GM12878 (cell line): ENCODE measurements at regions not wholly inside any gene's neighbourhood (a gene's known extent, or its start where the extent isn't known, plus 50 kb on each side); places are given as distances from the start of the nearest gene placed in this dataset.

Experiments used
- ATAC-seq: fragments of 200-7000 bp; cut with Tn5 transposase; 3 replicates; pipeline ENCODE4 v1.9.1; 2020; ENCODE audit warnings: mild to moderate bottlenecking, moderate library complexity
- BruUV-seq: library from RNA; stranded (reverse); fragments of 400-500 nt; replicated peaks from 2 replicates; lab custom pipeline; 2021; lab: Mats Ljungman, UMichigan
- CTCF ChIA-PET: fragments of 300-600 bp; sonication (Branson Sonifier 250); formaldehyde crosslinking; extraction: SDS; loops from one replicate; lab custom pipeline; 2021; ENCODE audit warnings: inconsistent platforms; lab: Yijun Ruan, JAX
- POLR2A ChIA-PET: fragments of 350-600 bp; formaldehyde crosslinking; extraction: SDS; loops from one replicate; lab custom pipeline; 2021; ENCODE audit warnings: inconsistent platforms; lab: Charles Lee
- RAD21 ChIA-PET: fragments of 300-600 bp; sonication (Branson Sonifier 250); formaldehyde crosslinking; loops from one replicate; lab custom pipeline; 2023; ENCODE audit warnings: antibody characterized with exemption; ENCODE audit not compliant: unreplicated experiment; lab: Charles Lee
- SMC1A ChIA-PET: fragments of 300-600 bp; sonication (Branson Sonifier 250); formaldehyde crosslinking; loops from one replicate; lab custom pipeline; 2023; ENCODE audit not compliant: unreplicated experiment, uncharacterized antibody; lab: Charles Lee
- DNase-seq: peaks from one replicate; pipeline ENCODE4 v3.0.0-alpha.2; 2011; ENCODE audit warnings: low read depth, low spot score
- FAIRE-seq: peaks from 3 replicates; lab custom pipeline; 2011; peaks lifted over from hg19 to GRCh38; lab: Jason Lieb, UNC
- H2AFZ ChIP-seq: 2 replicates; pipeline ENCODE4 v1.6.0; 2011; ENCODE audit warnings: low read depth, low read length, control low read depth; ENCODE audit not compliant: control insufficient read depth
- H3K27ac ChIP-seq: 2 replicates; pipeline ENCODE4 v1.5.1; 2011; ENCODE audit warnings: control low read depth; ENCODE audit not compliant: control insufficient read depth, insufficient read depth
- H3K27me3 ChIP-seq, 2 experiments: replicated peaks in 1 of 2; 2 replicates each; pipeline versions ENCODE4 v1.6.0 to v1.6.1; 2011; ENCODE audit warnings: low read length in 1 of 2; ENCODE audit not compliant: control insufficient read depth in 2 of 2, insufficient read depth in 2 of 2
- H3K36me3 ChIP-seq, 2 experiments: 2 replicates each; pipeline ENCODE4 v1.5.1; 2011; ENCODE audit warnings: low read length in 1 of 2; ENCODE audit not compliant: control insufficient read depth in 2 of 2, insufficient read depth in 2 of 2
- H3K4me1 ChIP-seq: 2 replicates; pipeline ENCODE4 v1.6.1; 2011; ENCODE audit warnings: mild to moderate bottlenecking, low read length, moderate library complexity, mixed read lengths; ENCODE audit not compliant: control insufficient read depth, insufficient read depth
- H3K4me2 ChIP-seq: 2 replicates; pipeline ENCODE4 v1.6.0; 2011; ENCODE audit warnings: control low read depth; ENCODE audit not compliant: control insufficient read depth, insufficient read depth
- H3K4me3 ChIP-seq: fragments of 200-600 bp; sonication (generic); 2 replicates; pipeline ENCODE4 v1.5.1; 2016
- H3K79me2 ChIP-seq: 2 replicates; pipeline ENCODE4 v1.6.0; 2011; ENCODE audit warnings: low read length; ENCODE audit not compliant: control insufficient read depth, insufficient read depth
- H3K9ac ChIP-seq: 2 replicates; pipeline ENCODE4 v1.8.0; 2011; ENCODE audit warnings: low read length, control low read depth, mixed read lengths; ENCODE audit not compliant: control insufficient read depth, insufficient read depth
- H3K9me3 ChIP-seq: replicated peaks from 3 replicates; pipeline ENCODE4 v1.5.1; 2011; ENCODE audit warnings: mild to moderate bottlenecking, low read length; ENCODE audit not compliant: control insufficient read depth, insufficient read depth
- H4K20me1 ChIP-seq: 2 replicates; pipeline ENCODE4 v1.6.0; 2011; ENCODE audit not compliant: control insufficient read depth, insufficient read depth
- ATF7 ChIP-seq: fragments of 450-650 bp; IDR thresholded peaks from 2 replicates; pipeline ENCODE4 v1.6.1; 2016; ENCODE audit warnings: low read depth, mild to moderate bottlenecking
- CBX3 ChIP-seq: fragments of 200-600 bp; sonication (generic); IDR thresholded peaks from 2 replicates; pipeline ENCODE4 v1.6.1; 2016; ENCODE audit warnings: low read depth, borderline replicate concordance
- CHD1 ChIP-seq: IDR thresholded peaks from 2 replicates; pipeline ENCODE4 v1.6.1; 2012; ENCODE audit warnings: low read depth, low read length, improper control_type of control experiment
- FOXK2 ChIP-seq: fragments of 450-650 bp; IDR thresholded peaks from 2 replicates; pipeline ENCODE4 v1.6.1; 2017; ENCODE audit warnings: mild to moderate bottlenecking, moderate library complexity
- GATAD2B ChIP-seq: fragments of 450-650 bp; conservative IDR thresholded peaks from 2 replicates; pipeline ENCODE4 v1.6.1; 2017; ENCODE audit warnings: low read depth, mild to moderate bottlenecking, moderate library complexity
- IKZF1 ChIP-seq: fragments of 450-650 bp; conservative IDR thresholded peaks from 2 replicates; pipeline ENCODE4 v1.6.1; 2017; ENCODE audit warnings: antibody characterized with exemption, mild to moderate bottlenecking
- KAT2A ChIP-seq: conservative IDR thresholded peaks from 2 replicates; pipeline ENCODE4 v1.6.1; 2011; ENCODE audit warnings: low read depth, low read length; ENCODE audit not compliant: control insufficient read depth
- NFIC ChIP-seq: IDR thresholded peaks from 2 replicates; pipeline ENCODE4 v1.6.1; 2012; ENCODE audit warnings: low read depth, mild to moderate bottlenecking, inconsistent platforms, low read length, moderate library complexity
- NFYB ChIP-seq: IDR thresholded peaks from 2 replicates; pipeline ENCODE4 v1.6.1; 2011; ENCODE audit warnings: low read depth, mild to moderate bottlenecking, low read length, improper control_type of control experiment, moderate library complexity; ENCODE audit not compliant: insufficient read depth
- POLR2AphosphoS2 ChIP-seq: IDR thresholded peaks from 2 replicates; pipeline ENCODE4 v1.6.1; 2011; ENCODE audit warnings: low read depth, mild to moderate bottlenecking, low read length, improper control_type of control experiment, moderate library complexity
- POU2F2 ChIP-seq: IDR thresholded peaks from 3 replicates; pipeline ENCODE4 v1.6.1; 2011; ENCODE audit warnings: low read depth, mild to moderate bottlenecking, low read length, borderline replicate concordance
- RAD21 ChIP-seq: IDR thresholded peaks from 2 replicates; pipeline ENCODE4 v1.6.1; 2011; ENCODE audit warnings: mild to moderate bottlenecking, low read depth, low read length, moderate library complexity; ENCODE audit not compliant: insufficient read depth
- SMC3 ChIP-seq: IDR thresholded peaks from 2 replicates; pipeline ENCODE4 v1.6.1; 2011; ENCODE audit warnings: low read length, improper control_type of control experiment, borderline replicate concordance
- WGBS: methylation state at CpG from one replicate; pipeline ENCODE4 v1.1.6; 2016; ENCODE audit warnings: low lambda C conversion rate; ENCODE audit not compliant: insufficient replicate concordance, insufficient coverage; ENCODE audit errors: missing lambda C conversion rate; 5-methylcytosine and 5-hydroxymethylcytosine counted together
- in situ Hi-C: fragments of 300-500 bp; cut with MboI; formaldehyde crosslinking; loops from 9 replicates; pipeline ENCODE4 v1.14.3; 2018; ENCODE audit warnings: mixed read lengths
- intact Hi-C: fragments of 100-400 bp; cut with micrococcal nuclease; formaldehyde crosslinking; loops from one replicate; pipeline ENCODE4 v1.14.2; 2022; ENCODE audit not compliant: unreplicated experiment
- TF ChIP-seq, protein P1 (sequence below): fragments of 450-650 bp; IDR thresholded peaks from 2 replicates; pipeline ENCODE4 v1.6.1; 2017; ENCODE audit warnings: borderline replicate concordance
- TF ChIP-seq, protein P2 (sequence below): fragments of 450-650 bp; IDR thresholded peaks from 2 replicates; pipeline ENCODE4 v1.6.1; 2018; ENCODE audit warnings: mild to moderate bottlenecking, low read depth, moderate library complexity; ENCODE audit not compliant: partially characterized antibody

DNA sequence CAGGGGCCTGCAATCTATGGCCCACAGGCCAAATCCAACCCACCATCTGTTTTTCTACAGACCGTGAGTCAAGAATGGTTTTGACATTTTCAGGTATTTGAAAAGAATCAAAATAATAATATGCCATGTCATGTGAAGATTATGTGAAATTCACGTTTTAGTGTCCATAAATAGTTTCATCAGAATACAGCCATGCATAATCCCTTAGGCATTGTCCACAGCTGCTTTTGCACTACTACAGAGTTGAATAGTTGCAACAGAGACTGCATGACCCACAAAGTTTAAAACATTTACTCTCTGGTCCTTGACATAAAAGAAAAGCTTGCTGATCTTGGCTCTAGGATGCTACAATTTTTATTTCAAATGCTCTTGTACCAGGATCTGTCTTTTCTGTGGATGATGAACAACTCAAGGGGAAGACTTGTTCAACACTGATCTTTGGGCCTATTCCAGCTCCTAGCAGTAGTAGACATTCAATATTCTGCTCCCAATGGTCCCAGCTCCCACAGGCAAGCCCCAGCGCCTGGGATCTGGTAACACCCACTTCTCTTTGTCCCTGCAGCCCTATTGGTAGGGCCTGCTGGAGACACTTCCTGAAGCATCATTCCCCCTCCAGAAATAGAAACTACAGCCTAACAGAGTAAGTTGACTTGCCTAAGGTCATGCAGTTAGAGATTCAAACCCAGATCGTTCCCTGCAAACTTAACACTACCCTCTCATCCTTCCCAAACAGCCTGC lies 76.9 kb downstream of the MRPL46 start:
- no peak for DNase-seq
- intact Hi-C loops (no loop called here), in situ Hi-C loops (no loop called here)
- no peaks in the 10 kb centered on the region for H3K36me3 ChIP-seq
- no peak overlapping the region for H2AFZ ChIP-seq
- H3K79me2 ChIP-seq = no peaks in the 10 kb centered on the region
- no peak overlapping the region for H3K27ac ChIP-seq
- no peaks in the 10 kb centered on the region for H3K9me3 ChIP-seq
- ChIA-PET SMC1A (no interaction called here), POLR2A (no interaction called here), RAD21 (no interaction called here), CTCF (no interaction called here)
- FAIRE-seq = no peak
- WGBS = 8% methylated on average over 4 of the region's 4 CpGs
- ATAC-seq = no peak
- H4K20me1 ChIP-seq = no peaks in the 10 kb centered on the region
- BruUV-seq = no TSS peak
- H3K27me3 ChIP-seq = peaks cover 0 to 3% of the 10 kb centered on the region in 2 experiments; a peak in 1 of 4 replicates
- no peak overlapping the region for H3K9ac ChIP-seq
- no peaks in the 10 kb centered on the region for H3K4me1 ChIP-seq
- H3K4me2 ChIP-seq = no peak overlapping the region
- H3K4me3 ChIP-seq = no peak overlapping the region
- TF ChIP-seq NFYB = no peak
- TF ChIP-seq, protein P1, sequence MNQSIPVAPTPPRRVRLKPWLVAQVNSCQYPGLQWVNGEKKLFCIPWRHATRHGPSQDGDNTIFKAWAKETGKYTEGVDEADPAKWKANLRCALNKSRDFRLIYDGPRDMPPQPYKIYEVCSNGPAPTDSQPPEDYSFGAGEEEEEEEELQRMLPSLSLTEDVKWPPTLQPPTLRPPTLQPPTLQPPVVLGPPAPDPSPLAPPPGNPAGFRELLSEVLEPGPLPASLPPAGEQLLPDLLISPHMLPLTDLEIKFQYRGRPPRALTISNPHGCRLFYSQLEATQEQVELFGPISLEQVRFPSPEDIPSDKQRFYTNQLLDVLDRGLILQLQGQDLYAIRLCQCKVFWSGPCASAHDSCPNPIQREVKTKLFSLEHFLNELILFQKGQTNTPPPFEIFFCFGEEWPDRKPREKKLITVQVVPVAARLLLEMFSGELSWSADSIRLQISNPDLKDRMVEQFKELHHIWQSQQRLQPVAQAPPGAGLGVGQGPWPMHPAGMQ = no peak
- no peak for TF ChIP-seq CBX3
- TF ChIP-seq, all 136 proteins: peak for 0

DNA sequence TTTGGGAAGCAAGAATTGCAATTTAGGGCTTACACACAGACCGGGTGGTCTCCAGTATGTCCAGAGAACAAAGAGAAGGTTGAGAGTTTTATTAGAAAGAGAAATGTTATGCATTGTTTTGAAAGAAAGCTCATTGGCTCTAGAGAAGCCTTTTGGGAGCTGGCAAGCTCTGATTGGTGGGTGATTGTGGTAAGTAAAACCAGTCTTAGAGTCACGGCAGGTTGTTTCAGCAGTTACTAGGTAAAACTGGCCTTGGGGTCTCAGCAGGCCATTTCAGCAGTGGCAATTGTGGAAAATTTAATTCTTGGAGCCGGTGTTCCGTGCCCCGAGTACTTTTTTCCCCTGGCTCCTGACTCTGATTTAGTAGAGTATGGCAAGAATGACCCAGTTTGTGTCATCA lies 78.1 kb downstream of the MRPL46 start:
- FAIRE-seq (no peak), ATAC-seq (no peak), DNase-seq (no peak)
- no peak overlapping the region for H3K4me2 ChIP-seq
- POLR2A ChIA-PET = no interaction called here
- no peak overlapping the region for H3K4me3 ChIP-seq
- no peaks in the 10 kb centered on the region for H3K79me2 ChIP-seq
- H4K20me1 ChIP-seq = no peaks in the 10 kb centered on the region
- H3K9ac ChIP-seq = no peak overlapping the region
- no peaks in the 10 kb centered on the region for H3K27me3 ChIP-seq
- H2AFZ ChIP-seq = no peak overlapping the region
- SMC1A ChIA-PET = no interaction called here
- RAD21 ChIA-PET = no interaction called here
- H3K27ac ChIP-seq = no peak overlapping the region
- 52% methylated on average over 5 of the region's 5 CpGs for WGBS
- H3K9me3 ChIP-seq = no peaks in the 10 kb centered on the region
- CTCF ChIA-PET = no interaction called here
- in situ Hi-C loops = no loop called here
- H3K36me3 ChIP-seq = no peaks in the 10 kb centered on the region
- intact Hi-C loops = no loop called here
- BruUV-seq = no TSS peak
- no peaks in the 10 kb centered on the region for H3K4me1 ChIP-seq
- TF ChIP-seq ATF7 (no peak), CHD1 (no peak), POU2F2 (no peak), RAD21 (no peak), GATAD2B (no peak), POLR2AphosphoS2 (no peak), KAT2A (no peak), IKZF1 (no peak), SMC3 (no peak), FOXK2 (no peak), NFIC (no peak)
- TF ChIP-seq, protein P2, sequence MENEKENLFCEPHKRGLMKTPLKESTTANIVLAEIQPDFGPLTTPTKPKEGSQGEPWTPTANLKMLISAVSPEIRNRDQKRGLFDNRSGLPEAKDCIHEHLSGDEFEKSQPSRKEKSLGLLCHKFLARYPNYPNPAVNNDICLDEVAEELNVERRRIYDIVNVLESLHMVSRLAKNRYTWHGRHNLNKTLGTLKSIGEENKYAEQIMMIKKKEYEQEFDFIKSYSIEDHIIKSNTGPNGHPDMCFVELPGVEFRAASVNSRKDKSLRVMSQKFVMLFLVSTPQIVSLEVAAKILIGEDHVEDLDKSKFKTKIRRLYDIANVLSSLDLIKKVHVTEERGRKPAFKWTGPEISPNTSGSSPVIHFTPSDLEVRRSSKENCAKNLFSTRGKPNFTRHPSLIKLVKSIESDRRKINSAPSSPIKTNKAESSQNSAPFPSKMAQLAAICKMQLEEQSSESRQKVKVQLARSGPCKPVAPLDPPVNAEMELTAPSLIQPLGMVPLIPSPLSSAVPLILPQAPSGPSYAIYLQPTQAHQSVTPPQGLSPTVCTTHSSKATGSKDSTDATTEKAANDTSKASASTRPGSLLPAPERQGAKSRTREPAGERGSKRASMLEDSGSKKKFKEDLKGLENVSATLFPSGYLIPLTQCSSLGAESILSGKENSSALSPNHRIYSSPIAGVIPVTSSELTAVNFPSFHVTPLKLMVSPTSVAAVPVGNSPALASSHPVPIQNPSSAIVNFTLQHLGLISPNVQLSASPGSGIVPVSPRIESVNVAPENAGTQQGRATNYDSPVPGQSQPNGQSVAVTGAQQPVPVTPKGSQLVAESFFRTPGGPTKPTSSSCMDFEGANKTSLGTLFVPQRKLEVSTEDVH = no peak
